HFF-Myc (cell line): ENCODE measurements at regions not wholly inside any gene's neighbourhood (a gene's known extent, or its start where the extent isn't known, plus 50 kb on each side); places are given as distances from the start of the nearest gene placed in this dataset.
"Not testable (repeated sequence)": the region's sequence is repeated elsewhere in the genome, so short reads cannot be mapped to it uniquely, and the experiment has no call there.

ENCODE experiments used
- DNase-seq: peaks from one replicate; pipeline ENCODE4 v3.0.0-alpha.2; 2011; ENCODE audit warnings: low read depth; ENCODE audit errors: extremely low read depth
- H3K4me3 ChIP-seq: replicated peaks from 2 replicates; pipeline ENCODE4 v1.5.1; 2011; ENCODE audit warnings: low read depth, mild to moderate bottlenecking, control low read depth, low read length
- CTCF ChIP-seq: IDR thresholded peaks from 2 replicates; pipeline ENCODE4 v1.5.1; 2012; ENCODE audit warnings: mild to moderate bottlenecking, low read depth, low read length, control low read depth; ENCODE audit errors: missing control alignments

GRCh38 chrX:4560192-4560591, 846.7 kb upstream of the PRKX start:
- DNase-seq = no peak
- TF ChIP-seq CTCF = no peak
- H3K4me3 ChIP-seq = no peak overlapping the region

DNA sequence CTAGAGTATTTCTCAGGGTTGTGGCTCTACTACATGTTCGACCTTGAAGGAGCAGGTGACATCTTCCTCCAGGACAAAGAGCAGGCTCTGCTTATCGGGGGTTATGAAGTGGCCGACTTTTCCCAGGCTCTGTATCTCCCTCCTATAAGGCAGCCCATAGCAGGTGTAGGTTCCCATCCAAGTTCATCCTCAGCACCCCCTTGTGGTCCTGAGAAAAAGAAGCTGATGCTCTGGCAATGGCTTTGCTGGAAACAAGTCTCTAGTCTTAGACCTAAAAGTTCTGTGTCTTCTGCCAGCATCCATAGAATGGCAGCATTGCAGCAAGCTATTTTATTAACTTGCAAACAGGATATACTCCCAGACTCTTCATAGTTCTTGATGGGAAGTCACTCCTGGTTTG, 836.6 kb upstream of the PRKX start:
- TF ChIP-seq CTCF = no peak
- H3K4me3 ChIP-seq = no peak overlapping the region
- DNase-seq = no peak

GRCh38 chrX:4547213-4547836, 833.9 kb upstream of the PRKX start:
- peak; percentile 50 for TF ChIP-seq CTCF

GRCh38 chrX:4546178-4546577, 832.7 kb upstream of the PRKX start:
- DNase-seq, H3K4me3 ChIP-seq: not testable (repeated sequence)

More at GRCh38 chrX:4547213-4547836, 833.9 kb upstream of the PRKX start:
- no peak overlapping the region for H3K4me3 ChIP-seq
- DNase-seq = no peak

DNA sequence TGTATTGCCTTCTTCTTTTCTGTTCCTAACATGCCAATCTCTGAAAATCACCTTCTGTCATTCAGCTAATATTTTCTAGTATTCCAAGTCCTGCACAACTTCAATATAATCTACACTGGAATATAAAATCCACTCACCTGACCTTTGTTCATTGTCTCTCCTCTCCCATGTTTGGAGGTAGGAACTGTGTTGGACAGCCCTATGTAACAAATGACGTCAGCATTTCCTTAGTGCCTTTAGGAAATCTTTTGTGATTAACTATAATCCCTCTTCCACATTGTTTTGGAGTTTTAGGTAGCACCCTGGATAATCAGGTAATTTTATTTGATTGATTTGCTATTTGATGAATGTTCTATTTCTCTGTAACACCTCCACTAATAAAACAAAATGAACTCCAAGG, 814.8 kb upstream of the PRKX start:
- DNase-seq = no peak
- no peak overlapping the region for H3K4me3 ChIP-seq
- TF ChIP-seq CTCF = no peak

DNA sequence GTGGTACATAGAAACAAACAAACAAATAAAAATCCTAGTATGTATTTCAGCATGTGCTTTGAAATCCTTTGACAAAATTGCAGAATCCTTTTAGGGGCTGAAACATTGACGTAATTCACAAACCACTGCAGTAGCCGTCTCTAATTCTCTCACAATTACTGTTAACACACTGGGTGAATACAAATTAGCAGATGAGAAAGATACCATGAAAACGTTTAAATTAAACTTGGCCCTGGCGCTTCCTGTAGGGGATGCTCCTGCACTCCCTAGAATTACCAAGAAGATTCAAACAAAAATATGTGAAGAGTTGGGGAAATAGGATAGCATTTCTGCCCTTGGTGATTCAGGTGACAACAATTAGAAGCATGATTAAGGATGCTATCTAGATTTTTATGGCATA, 772.5 kb upstream of the PRKX start:
- DNase-seq = no peak
- no peak for TF ChIP-seq CTCF
- H3K4me3 ChIP-seq = no peak overlapping the region

- DNase-seq = no peak
- no peak overlapping the region for H3K4me3 ChIP-seq
- no peak for TF ChIP-seq CTCF
Measured at GRCh38 chrX:4484266-4484665, 770.8 kb upstream of the PRKX start.
